ENCODE measurements at regions not wholly inside any gene's neighbourhood (a gene's known extent, or its start where the extent isn't known, plus 50 kb on each side); places are given as distances from the start of the nearest gene placed in this dataset.

GRCh38 chr2:163428187-163428586 is 307.6 kb downstream of the FIGN start:
- DNase-seq (ENCODE audit: unreplicated experiment) = no peak
- Mint-ChIP-seq H3K27me3 (ENCODE audit: insufficient read depth, unreplicated experiment) (no peaks in the 10 kb centered on the region), H3K9me3 (ENCODE audit: unreplicated experiment) (no peaks in the 10 kb centered on the region), H3K4me1 (ENCODE audit: insufficient read depth, unreplicated experiment) (no peaks in the 10 kb centered on the region), H3K4me3 (ENCODE audit: unreplicated experiment) (no peak overlapping the region), H3K27ac (ENCODE audit: low read depth, unreplicated experiment) (no peak overlapping the region), H3K36me3 (ENCODE audit: insufficient read depth, unreplicated experiment) (no peaks in the 10 kb centered on the region)
- no peak for TF ChIP-seq CTCF (IDR thresholded peaks at IDR 0.05; ENCODE audit: unreplicated experiment)
- POLR2A ChIA-PET = no interaction called here
- intact Hi-C loops (cut with micrococcal nuclease) = no loop called here
- BruUV-seq (replicated peaks) = no TSS peak
- CTCF ChIA-PET = no interaction called here

GRCh38 chr2:163420604-163421003 is 315.2 kb downstream of the FIGN start:
- DNase-seq (ENCODE audit: unreplicated experiment) = no peak
- no peak overlapping the region for H3K27ac Mint-ChIP-seq (ENCODE audit: low read depth, unreplicated experiment)
- no peak overlapping the region for H3K4me3 Mint-ChIP-seq (ENCODE audit: unreplicated experiment)
- BruUV-seq (replicated peaks) = no TSS peak
- H3K9me3 Mint-ChIP-seq (ENCODE audit: unreplicated experiment) = no peaks in the 10 kb centered on the region
- CTCF ChIA-PET = no interaction called here
- POLR2A ChIA-PET = interaction anchor here (0.8 kb wide), 1 partner anchor 10 kb away, joined by 3 read pairs; no protein-coding TSS in a partner anchor
- no peak for TF ChIP-seq CTCF (IDR thresholded peaks at IDR 0.05; ENCODE audit: unreplicated experiment)
- no peaks in the 10 kb centered on the region for H3K27me3 Mint-ChIP-seq (ENCODE audit: insufficient read depth, unreplicated experiment)
- no peaks in the 10 kb centered on the region for H3K4me1 Mint-ChIP-seq (ENCODE audit: insufficient read depth, unreplicated experiment)
- peaks cover 9% of the 10 kb centered on the region for H3K36me3 Mint-ChIP-seq (ENCODE audit: insufficient read depth, unreplicated experiment)
- intact Hi-C loops (cut with micrococcal nuclease) = no loop called here

GRCh38 chr2:163419000-163419830 is 316.6 kb downstream of the FIGN start:
- no peaks in the 10 kb centered on the region for H3K9me3 Mint-ChIP-seq (ENCODE audit: unreplicated experiment)
- BruUV-seq (replicated peaks) = no TSS peak
- peaks cover 9% of the 10 kb centered on the region for H3K36me3 Mint-ChIP-seq (ENCODE audit: insufficient read depth, unreplicated experiment)
- no peaks in the 10 kb centered on the region for H3K27me3 Mint-ChIP-seq (ENCODE audit: insufficient read depth, unreplicated experiment)
- H3K27ac Mint-ChIP-seq (ENCODE audit: low read depth, unreplicated experiment) = no peak overlapping the region
- no peaks in the 10 kb centered on the region for H3K4me1 Mint-ChIP-seq (ENCODE audit: insufficient read depth, unreplicated experiment)
- intact Hi-C loops (cut with micrococcal nuclease) = no loop called here
- no peak for TF ChIP-seq CTCF (IDR thresholded peaks at IDR 0.05; ENCODE audit: unreplicated experiment)
- DNase-seq (ENCODE audit: unreplicated experiment) = no peak
- no peak overlapping the region for H3K4me3 Mint-ChIP-seq (ENCODE audit: unreplicated experiment)
- POLR2A ChIA-PET = no interaction called here
- CTCF ChIA-PET = no interaction called here

- no TSS peak for BruUV-seq (replicated peaks)
- ChIA-PET POLR2A (no interaction called here), CTCF (no interaction called here)
- DNase-seq (ENCODE audit: unreplicated experiment) = no peak
- intact Hi-C loops (cut with micrococcal nuclease) = no loop called here
- peaks cover 9% of the 10 kb centered on the region for H3K36me3 Mint-ChIP-seq (ENCODE audit: insufficient read depth, unreplicated experiment)
- no peak overlapping the region for H3K27ac Mint-ChIP-seq (ENCODE audit: low read depth, unreplicated experiment)
- no peaks in the 10 kb centered on the region for H3K4me1 Mint-ChIP-seq (ENCODE audit: insufficient read depth, unreplicated experiment)
- H3K4me3 Mint-ChIP-seq (ENCODE audit: unreplicated experiment) = no peak overlapping the region
- H3K9me3 Mint-ChIP-seq (ENCODE audit: unreplicated experiment) = no peaks in the 10 kb centered on the region
- no peaks in the 10 kb centered on the region for H3K27me3 Mint-ChIP-seq (ENCODE audit: insufficient read depth, unreplicated experiment)
- no peak for TF ChIP-seq CTCF (IDR thresholded peaks at IDR 0.05; ENCODE audit: unreplicated experiment)
These were observed 318.0 kb downstream of the FIGN start for GRCh38 chr2:163417596-163418337.
